PC-9 (cell line): ENCODE measurements at regions not wholly inside any gene's neighbourhood (a gene's known extent, or its start where the extent isn't known, plus 50 kb on each side); places are given as distances from the start of the nearest gene placed in this dataset.

Experiments used
- BruUV-seq: library from RNA; stranded (reverse); fragments of 400-500 nt; replicated peaks from 2 replicates; lab custom pipeline; 2021; lab: Mats Ljungman, UMichigan
- CTCF ChIA-PET: fragments of 300-600 bp; sonication (Branson Sonifier 250); formaldehyde crosslinking; loops from one replicate; lab custom pipeline; 2022; ENCODE audit warnings: antibody characterized with exemption; lab: Charles Lee
- POLR2A ChIA-PET: fragments of 300-600 bp; sonication (Branson Sonifier 250); formaldehyde crosslinking; loops from one replicate; lab custom pipeline; 2022; ENCODE audit warnings: antibody characterized with exemption; ENCODE audit not compliant: unreplicated experiment; lab: Charles Lee
- DNase-seq, 2 experiments: peaks; one replicate each; pipeline versions ENCODE4 v3.0.0 to v3.0.0-alpha.2; 2015 to 2022; ENCODE audit warnings: mixed read lengths in 1 of 2
- H2AFZ ChIP-seq: fragments of 200-600 bp; sonication (generic); 2 replicates; pipeline ENCODE4 v1.8.1; 2017; ENCODE audit warnings: antibody characterized with exemption
- H3F3A ChIP-seq: fragments of 200-600 bp; sonication (generic); 2 replicates; pipeline ENCODE4 v1.8.1; 2017; ENCODE audit warnings: antibody characterized with exemption, mild to moderate bottlenecking, low read depth; ENCODE audit not compliant: insufficient read depth
- H3K27ac ChIP-seq: fragments of 200-600 bp; sonication (generic); 2 replicates; pipeline ENCODE4 v1.6.1; 2016; ENCODE audit warnings: mixed run types
- H3K27me3 ChIP-seq: fragments of 200-600 bp; sonication (generic); 2 replicates; pipeline ENCODE4 v1.6.1; 2016; ENCODE audit warnings: low read depth, mixed run types; ENCODE audit not compliant: insufficient read depth
- H3K36me3 ChIP-seq: fragments of 200-600 bp; sonication (generic); 2 replicates; pipeline ENCODE4 v1.6.1; 2016; ENCODE audit warnings: low read depth, mixed run types
- H3K4me1 ChIP-seq: fragments of 200-600 bp; sonication (generic); replicated peaks from 2 replicates; pipeline ENCODE4 v1.6.1; 2016; ENCODE audit warnings: mixed run types; ENCODE audit not compliant: insufficient read depth
- H3K4me2 ChIP-seq: fragments of 200-600 bp; sonication (generic); 2 replicates; pipeline ENCODE4 v1.6.1; 2017; ENCODE audit warnings: mixed run types
- H3K4me3 ChIP-seq: fragments of 200-600 bp; sonication (generic); 2 replicates; pipeline ENCODE4 v1.6.1; 2016; ENCODE audit warnings: mixed run types
- H3K79me2 ChIP-seq: fragments of 200-600 bp; sonication (generic); 2 replicates; pipeline ENCODE4 v1.6.1; 2017; ENCODE audit warnings: low read depth, mixed run types
- H3K9me2 ChIP-seq: fragments of 200-600 bp; sonication (generic); 2 replicates; pipeline ENCODE4 v1.8.1; 2017; ENCODE audit warnings: mild to moderate bottlenecking; ENCODE audit not compliant: insufficient read depth
- H3K9me3 ChIP-seq: fragments of 200-600 bp; sonication (generic); 2 replicates; pipeline ENCODE4 v1.8.1; 2016; ENCODE audit warnings: low read depth; ENCODE audit not compliant: insufficient read depth
- H4K20me1 ChIP-seq: fragments of 200-600 bp; sonication (generic); 2 replicates; pipeline ENCODE4 v1.8.1; 2017; ENCODE audit not compliant: insufficient read depth
- CTCF ChIP-seq: fragments of 200-600 bp; sonication (generic); conservative IDR thresholded peaks from 2 replicates; pipeline ENCODE4 v1.6.1; 2017; ENCODE audit warnings: mixed run types, antibody characterized with exemption, mild to moderate bottlenecking, moderate library complexity
- EZH2 ChIP-seq: fragments of 200-600 bp; sonication (generic); IDR thresholded peaks from 2 replicates; pipeline ENCODE4 v1.8.0; 2017; ENCODE audit warnings: antibody characterized with exemption, low read depth
- intact Hi-C: fragments of 100-400 bp; cut with micrococcal nuclease; formaldehyde crosslinking; loops from one replicate; pipeline ENCODE4 v1.10.0; 2022; ENCODE audit not compliant: unreplicated experiment

GRCh38 chr17:15133143-15133542 lies 132.0 kb downstream of the PMP22 start:
- Histone ChIP-seq H4K20me1 (no peaks in the 10 kb centered on the region), H3K4me1 (no peaks in the 10 kb centered on the region), H3K27me3 (peaks cover 2% of the 10 kb centered on the region), H3F3A (no peaks in the 10 kb centered on the region), H3K4me2 (no peak overlapping the region), H3K27ac (no peak overlapping the region), H3K4me3 (no peak overlapping the region), H2AFZ (no peak overlapping the region), H3K9me2 (no peaks in the 10 kb centered on the region), H3K79me2 (no peaks in the 10 kb centered on the region), H3K36me3 (no peaks in the 10 kb centered on the region), H3K9me3 (no peaks in the 10 kb centered on the region)
- BruUV-seq: no TSS peak
- ChIA-PET CTCF (no interaction called here), POLR2A (no interaction called here)
- TF ChIP-seq CTCF: no peak
- no peak for TF ChIP-seq EZH2
- DNase-seq: no peak
- intact Hi-C loops: no loop called here

- H2AFZ ChIP-seq: no peak overlapping the region
- BruUV-seq: no TSS peak
- H3K9me2 ChIP-seq: no peaks in the 10 kb centered on the region
- intact Hi-C loops: no loop called here
- TF ChIP-seq CTCF (no peak), EZH2 (no peak)
- no peaks in the 10 kb centered on the region for H3K4me1 ChIP-seq
- no peaks in the 10 kb centered on the region for H3K79me2 ChIP-seq
- no peak overlapping the region for H3K27ac ChIP-seq
- H3K4me2 ChIP-seq: no peak overlapping the region
- no peaks in the 10 kb centered on the region for H3K9me3 ChIP-seq
- peaks cover 15% of the 10 kb centered on the region for H3K27me3 ChIP-seq
- no peak for DNase-seq
- no peaks in the 10 kb centered on the region for H3F3A ChIP-seq
- H4K20me1 ChIP-seq: no peaks in the 10 kb centered on the region
- no peaks in the 10 kb centered on the region for H3K36me3 ChIP-seq
- H3K4me3 ChIP-seq: no peak overlapping the region
- POLR2A ChIA-PET: no interaction called here
- CTCF ChIA-PET: no interaction called here
Observed at GRCh38 chr17:15130426-15130825, 134.7 kb downstream of the PMP22 start.

DNA sequence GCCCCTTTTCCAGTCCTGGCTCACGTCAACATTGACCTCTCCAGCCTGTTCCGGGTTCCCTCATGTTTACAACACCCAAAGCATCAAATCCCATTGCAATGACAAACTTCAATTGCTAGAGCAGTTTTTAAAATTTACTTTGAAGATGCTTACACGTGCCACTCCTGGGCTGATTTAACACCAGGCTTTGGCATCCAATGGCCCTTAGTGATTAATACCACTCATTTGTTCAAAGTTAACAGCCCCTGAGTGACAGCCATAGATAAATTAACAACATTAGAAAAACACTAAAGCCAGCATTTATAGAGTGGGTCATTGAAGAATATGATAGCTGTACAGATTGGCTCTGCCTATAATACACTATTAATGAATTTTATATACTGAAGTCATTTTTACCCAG lies 135.1 kb downstream of the PMP22 start:
- H3K27me3 ChIP-seq: peaks cover 15% of the 10 kb centered on the region
- BruUV-seq: no TSS peak
- H3K4me3 ChIP-seq: no peak overlapping the region
- H4K20me1 ChIP-seq: no peaks in the 10 kb centered on the region
- H3F3A ChIP-seq: no peaks in the 10 kb centered on the region
- no peak overlapping the region for H3K4me2 ChIP-seq
- no peaks in the 10 kb centered on the region for H3K4me1 ChIP-seq
- no peaks in the 10 kb centered on the region for H3K36me3 ChIP-seq
- CTCF ChIA-PET: no interaction called here
- DNase-seq: no peak
- H3K79me2 ChIP-seq: no peaks in the 10 kb centered on the region
- POLR2A ChIA-PET: no interaction called here
- TF ChIP-seq EZH2 (no peak), CTCF (no peak)
- intact Hi-C loops: no loop called here
- H3K9me3 ChIP-seq: no peaks in the 10 kb centered on the region
- H2AFZ ChIP-seq: no peak overlapping the region
- no peak overlapping the region for H3K27ac ChIP-seq
- H3K9me2 ChIP-seq: no peaks in the 10 kb centered on the region
